Lower lobe of right lung (tissue), 2 donors: ENCODE measurements at regions not wholly inside any gene's neighbourhood (a gene's known extent, or its start where the extent isn't known, plus 50 kb on each side); places are given as distances from the start of the nearest gene placed in this dataset.
"Not testable (repeated sequence)": the region's sequence is repeated elsewhere in the genome, so short reads cannot be mapped to it uniquely, and the experiment has no call there.

Source experiments
- ATAC-seq, 2 donors: fragments of 200-7000 bp; cut with Tn5 transposase; one replicate each; pipeline ENCODE4 v1.9.1; 2020 to 2022; ENCODE audit warnings: mild to moderate bottlenecking in 2 of 2, moderate library complexity in 2 of 2
- DNase-seq: peaks from one replicate; pipeline ENCODE4 v3.0.0-alpha.2; 2020
- H3K27ac ChIP-seq: fragments of 200-600 bp; one replicate; pipeline ENCODE4 v1.8.0; 2022
- H3K27me3 ChIP-seq: fragments of 200-600 bp; one replicate; pipeline ENCODE4 v1.8.0; 2022; ENCODE audit warnings: low read depth
- H3K36me3 ChIP-seq: fragments of 200-600 bp; one replicate; pipeline ENCODE4 v1.8.0; 2022; ENCODE audit warnings: mild to moderate bottlenecking
- H3K4me1 ChIP-seq: fragments of 200-600 bp; one replicate; pipeline ENCODE4 v1.8.0; 2022
- H3K4me3 ChIP-seq: fragments of 200-600 bp; one replicate; pipeline ENCODE4 v1.8.0; 2022; ENCODE audit warnings: mild to moderate bottlenecking
- H3K9me3 ChIP-seq: fragments of 200-600 bp; one replicate; pipeline ENCODE4 v1.8.0; 2022
- CTCF ChIP-seq: fragments of 200-600 bp; IDR thresholded peaks from one replicate; pipeline ENCODE4 v1.8.0; 2022; ENCODE audit warnings: antibody characterized with exemption, mild to moderate bottlenecking
- intact Hi-C: fragments of 100-400 bp; cut with DNase I; formaldehyde crosslinking; loops from one replicate; pipeline ENCODE4 v1.11.0; 2022
- donor health status: DM: no; HTN: yes; CAD: no; lungs with severe emphysema.

- Histone ChIP-seq H3K27ac (no peak overlapping the region), H3K9me3 (no peaks in the 10 kb centered on the region), H3K27me3 (no peaks in the 10 kb centered on the region), H3K4me3 (no peak overlapping the region), H3K36me3 (no peaks in the 10 kb centered on the region), H3K4me1 (no peaks in the 10 kb centered on the region)
- intact Hi-C loops = no loop called here
- no peak for TF ChIP-seq CTCF
- ATAC-seq (no peak), DNase-seq (no peak)
Observed at GRCh38 chr2:126982935-126983334, 84.2 kb downstream of the TEX51 start.

- Histone ChIP-seq H3K27me3 (no peaks in the 10 kb centered on the region), H3K27ac (no peak overlapping the region), H3K4me1 (no peaks in the 10 kb centered on the region), H3K9me3 (no peaks in the 10 kb centered on the region), H3K36me3 (no peaks in the 10 kb centered on the region), H3K4me3 (no peak overlapping the region)
- intact Hi-C loops = no loop called here
- TF ChIP-seq CTCF = no peak
- DNase-seq (no peak), ATAC-seq (peak in 1 of 2 donors; percentile 18)
Observed at GRCh38 chr2:126986631-126987187, 88.0 kb downstream of the TEX51 start.

- intact Hi-C loops = no loop called here
- Histone ChIP-seq H3K4me3 (no peak overlapping the region), H3K9me3 (no peaks in the 10 kb centered on the region), H3K27me3 (no peaks in the 10 kb centered on the region), H3K4me1 (no peaks in the 10 kb centered on the region), H3K36me3 (no peaks in the 10 kb centered on the region), H3K27ac (no peak overlapping the region)
- DNase-seq (no peak), ATAC-seq (no peak)
- no peak for TF ChIP-seq CTCF
Observed at GRCh38 chr2:126988482-126988881, 89.8 kb downstream of the TEX51 start.

- intact Hi-C loops, H3K27me3 ChIP-seq, H3K4me1 ChIP-seq, H3K4me3 ChIP-seq, H3K36me3 ChIP-seq, ATAC-seq, DNase-seq, H3K27ac ChIP-seq, H3K9me3 ChIP-seq: not testable (repeated sequence)
Observed at GRCh38 chr2:126989064-126989463, 90.4 kb downstream of the TEX51 start.

GRCh38 chr2:126990200-126990599 lies 91.5 kb downstream of the TEX51 start:
- ATAC-seq = peak; percentile 62 to 65
- no peak for TF ChIP-seq CTCF

GRCh38 chr2:126990605-126991532 lies 92.2 kb downstream of the TEX51 start:
- intact Hi-C loops = no loop called here

More at GRCh38 chr2:126990200-126990599, 91.5 kb downstream of the TEX51 start:
- Histone ChIP-seq H3K9me3 (no peaks in the 10 kb centered on the region), H3K36me3 (no peaks in the 10 kb centered on the region), H3K4me3 (no peak overlapping the region), H3K4me1 (no peaks in the 10 kb centered on the region), H3K27ac (no peak overlapping the region), H3K27me3 (no peaks in the 10 kb centered on the region)
- no peak for DNase-seq
- intact Hi-C loops = no loop called here

More at GRCh38 chr2:126990605-126991532, 92.2 kb downstream of the TEX51 start:
- no peak for ATAC-seq
- no peak for DNase-seq
- Histone ChIP-seq H3K27me3 (no peaks in the 10 kb centered on the region), H3K36me3 (no peaks in the 10 kb centered on the region), H3K4me1 (no peaks in the 10 kb centered on the region), H3K9me3 (no peaks in the 10 kb centered on the region), H3K27ac (no peak overlapping the region), H3K4me3 (no peak overlapping the region)
- no peak for TF ChIP-seq CTCF
